HepG2 (cell line): ENCODE measurements at regions not wholly inside any gene's neighbourhood (a gene's known extent, or its start where the extent isn't known, plus 50 kb on each side); places are given as distances from the start of the nearest gene placed in this dataset.

Source experiments
- AGO2 ChIP-seq: fragments of 200-400 bp; formaldehyde crosslinking; optimal IDR thresholded peaks from 2 replicates; pipeline ENCODE3; 2017; ENCODE audit warnings: mild to moderate bottlenecking, low read depth, low read length, moderate library complexity
- ATAD3A ChIP-seq: sonication (generic); formaldehyde crosslinking; IDR thresholded peaks from 2 replicates; pipeline ENCODE4 v1.4.0; 2020; ENCODE audit warnings: missing genetic modification reagents
- CBFB ChIP-seq: sonication (generic); formaldehyde crosslinking; IDR thresholded peaks from 2 replicates; pipeline ENCODE4 v1.4.0; 2020; ENCODE audit warnings: missing genetic modification reagents
- CENPT ChIP-seq: sonication (generic); formaldehyde crosslinking; IDR thresholded peaks from 2 replicates; pipeline ENCODE4 v1.8.0; 2022; ENCODE audit warnings: low read depth, mild to moderate bottlenecking, moderate library complexity, missing genetic modification reagents
- DMTF1 ChIP-seq: sonication (generic); formaldehyde crosslinking; IDR thresholded peaks from 2 replicates; pipeline ENCODE4 v1.4.0; 2020; ENCODE audit warnings: mild to moderate bottlenecking, missing genetic modification reagents
- ELK4 ChIP-seq: sonication (generic); formaldehyde crosslinking; IDR thresholded peaks from 2 replicates; pipeline ENCODE4 v1.9.0; 2021; ENCODE audit warnings: missing genetic modification reagents, borderline replicate concordance
- FOXJ3 ChIP-seq: sonication (generic); formaldehyde crosslinking; IDR thresholded peaks from 2 replicates; pipeline ENCODE4 v1.4.0; 2020; ENCODE audit warnings: missing genetic modification reagents, mild to moderate bottlenecking, borderline replicate concordance
- HHEX ChIP-seq: IDR thresholded peaks from 2 replicates; pipeline ENCODE4 v1.6.1; 2016; ENCODE audit warnings: control low read depth
- KAT2B ChIP-seq: fragments of 150-350 bp; IDR thresholded peaks from 2 replicates; pipeline ENCODE4 v1.6.1; 2014; ENCODE audit warnings: low read depth, low read length, borderline replicate concordance
- KAT7 ChIP-seq: IDR thresholded peaks from 2 replicates; pipeline ENCODE4 v1.6.1; 2018; ENCODE audit warnings: borderline replicate concordance, missing compliant biosample characterization
- KMT2A ChIP-seq: sonication (generic); formaldehyde crosslinking; IDR thresholded peaks from 2 replicates; pipeline ENCODE4 v1.4.0; 2020; ENCODE audit warnings: missing genetic modification reagents
- MAF1 ChIP-seq: sonication (generic); formaldehyde crosslinking; IDR thresholded peaks from 2 replicates; pipeline ENCODE4 v1.5.0; 2020; ENCODE audit warnings: missing genetic modification reagents, borderline replicate concordance
- MLXIP ChIP-seq: sonication (generic); formaldehyde crosslinking; IDR thresholded peaks from 2 replicates; pipeline ENCODE4 v1.9.0; 2021; ENCODE audit warnings: missing genetic modification reagents, borderline replicate concordance
- PBX2 ChIP-seq: IDR thresholded peaks from 2 replicates; pipeline ENCODE4 v1.6.1; 2016; ENCODE audit warnings: control low read depth
- SIN3B ChIP-seq: fragments of 150-350 bp; IDR thresholded peaks from 2 replicates; pipeline ENCODE4 v1.6.1; 2014; ENCODE audit warnings: low read length
- SP1 ChIP-seq, 2 experiments: fragments of 450-650 bp in 1 of 2; sonication (generic) in 1 of 2; formaldehyde crosslinking in 1 of 2; IDR thresholded peaks; 2 replicates each; pipeline versions ENCODE4 v1.4.0 to v1.6.1; 2016 to 2020; ENCODE audit warnings: missing genetic modification reagents in 1 of 2
- TARDBP ChIP-seq: sonication (generic); formaldehyde crosslinking; IDR thresholded peaks from 2 replicates; pipeline ENCODE4 v1.8.0; 2022; ENCODE audit warnings: mild to moderate bottlenecking, missing genetic modification reagents
- ZFY ChIP-seq: sonication (generic); formaldehyde crosslinking; IDR thresholded peaks from 2 replicates; pipeline ENCODE4 v1.4.0; 2020; ENCODE audit warnings: missing genetic modification reagents
- ZNF282 ChIP-seq: fragments of 450-650 bp; IDR thresholded peaks from 2 replicates; pipeline ENCODE4 v1.6.1; 2018; ENCODE audit not compliant: partially characterized antibody
- ZNF431 ChIP-seq: sonication (generic); formaldehyde crosslinking; IDR thresholded peaks from 2 replicates; pipeline ENCODE4 v1.9.0; 2022; ENCODE audit warnings: missing genetic modification reagents, low read depth, mild to moderate bottlenecking, borderline replicate concordance
- ZNF496 ChIP-seq: sonication (generic); formaldehyde crosslinking; IDR thresholded peaks from 2 replicates; pipeline ENCODE4 v1.8.1; 2023; ENCODE audit warnings: mild to moderate bottlenecking, moderate library complexity, missing genetic modification reagents; ENCODE audit not compliant: insufficient replicate concordance
- ZNF549 ChIP-seq: sonication (generic); formaldehyde crosslinking; IDR thresholded peaks from 2 replicates; pipeline ENCODE4 v1.5.0; 2020; ENCODE audit warnings: missing genetic modification reagents
- ZNF616 ChIP-seq: sonication (generic); formaldehyde crosslinking; IDR thresholded peaks from 2 replicates; pipeline ENCODE4 v1.5.0; 2020; ENCODE audit warnings: low read depth, mild to moderate bottlenecking, missing genetic modification reagents
- ZNF766 ChIP-seq: sonication (generic); formaldehyde crosslinking; IDR thresholded peaks from 2 replicates; pipeline ENCODE4 v1.5.0; 2020; ENCODE audit warnings: missing genetic modification reagents, borderline replicate concordance

- TF ChIP-seq KMT2A (CRISPR knock-in tag) (peak; percentile 75; the same call in 1 of the 2 replicates), KAT7 (CRISPR knock-in tag) (peak; percentile 87; the same call in 1 of the 2 replicates), MAF1 (CRISPR knock-in tag) (no peak), SP1 (IDR thresholded peaks at IDR 0.05) (no peak), SP1 (CRISPR knock-in tag; IDR thresholded peaks at IDR 0.05) (no peak), MLXIP (CRISPR knock-in tag) (0 out of 2 replicates have a peak, but pooled peaks have one; percentile 45), SIN3B (no peak), CBFB (CRISPR knock-in tag) (no peak; the same call in 1 of the 2 replicates), ZFY (peak; percentile 71), CENPT (CRISPR knock-in tag) (no peak), HHEX (CRISPR knock-in tag) (no peak; the same call in none of the 2 replicates), DMTF1 (CRISPR knock-in tag) (0 out of 2 replicates have a peak, but pooled peaks have one; percentile 53), ATAD3A (no peak), ZNF766 (CRISPR knock-in tag) (no peak), ZNF549 (no peak), ELK4 (no peak), AGO2 (no peak), KAT2B (no peak), ZNF616 (CRISPR knock-in tag) (no peak), ZNF431 (CRISPR knock-in tag) (peak; percentile 62; the same call in 1 of the 2 replicates), PBX2 (no peak), ZNF496 (CRISPR knock-in tag) (no peak), FOXJ3 (CRISPR knock-in tag) (peak; percentile 99), TARDBP (CRISPR knock-in tag) (peak; percentile 89; the same call in 1 of the 2 replicates), ZNF282 (no peak)
Observed at GRCh38 chr2:8138923-8139667, 542.8 kb upstream of the ID2 start (continued).
